ENCODE measurements at regions not wholly inside any gene's neighbourhood (a gene's known extent, or its start where the extent isn't known, plus 50 kb on each side); places are given as distances from the start of the nearest gene placed in this dataset.
A peak's percentile ranks its signal among the peaks of the same experiment; 100 is the strongest.
"Not testable (repeated sequence)": the region's sequence is repeated elsewhere in the genome, so short reads cannot be mapped to it uniquely, and the experiment has no call there.

DNA sequence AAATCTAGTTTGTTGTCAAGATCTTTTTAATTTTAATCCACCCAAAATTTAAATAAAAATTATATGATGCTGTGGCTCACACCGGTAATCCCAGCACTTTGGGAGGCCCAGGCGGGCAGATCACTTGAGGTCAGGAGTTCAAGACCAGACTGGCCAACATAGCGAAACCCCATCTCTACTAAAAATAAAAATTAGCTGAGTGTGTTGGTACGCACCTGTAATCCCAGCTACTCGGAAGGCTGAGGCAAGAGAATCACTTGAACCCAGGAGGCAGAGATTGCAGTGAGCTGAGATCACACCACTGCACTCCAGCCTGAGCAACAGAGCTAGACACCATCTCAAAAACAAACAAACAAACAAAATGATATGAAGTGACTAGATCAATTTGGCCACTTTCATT is 253.0 kb upstream of the MGMT start:
- H3K27ac Mint-ChIP-seq; H3K4me1 ChIP-seq (ENCODE audit: control insufficient read depth in 2 of 2, insufficient read depth in 2 of 2, low read length in 2 of 2); POLR2A ChIA-PET; H3K4me1 Mint-ChIP-seq; H3K27ac ChIP-seq (ENCODE audit: low read depth, low read length); intact Hi-C loops (cut with micrococcal nuclease); DNase-seq; H3K36me3 ChIP-seq (ENCODE audit: control insufficient read depth in 2 of 3, insufficient read depth in 3 of 3, low read length in 3 of 3); ATAC-seq; H3K36me3 Mint-ChIP-seq; H3K4me3 Mint-ChIP-seq; CTCF ChIA-PET; H3K9me3 ChIP-seq (ENCODE audit: control insufficient read depth in 2 of 3, low read length in 3 of 3); H3K4me3 ChIP-seq (ENCODE audit: low read length); H3K27me3 ChIP-seq (ENCODE audit: control insufficient read depth in 2 of 2, insufficient read depth in 2 of 2, low read length in 2 of 2): not testable (repeated sequence)
- H3K9me3 Mint-ChIP-seq: peaks cover 0 to 10% (median 2%) of the 10 kb centered on the region in 11 donors
- H3K27me3 Mint-ChIP-seq: peaks cover 0 to 16% (median 10%) of the 10 kb centered on the region in 5 donors

DNA sequence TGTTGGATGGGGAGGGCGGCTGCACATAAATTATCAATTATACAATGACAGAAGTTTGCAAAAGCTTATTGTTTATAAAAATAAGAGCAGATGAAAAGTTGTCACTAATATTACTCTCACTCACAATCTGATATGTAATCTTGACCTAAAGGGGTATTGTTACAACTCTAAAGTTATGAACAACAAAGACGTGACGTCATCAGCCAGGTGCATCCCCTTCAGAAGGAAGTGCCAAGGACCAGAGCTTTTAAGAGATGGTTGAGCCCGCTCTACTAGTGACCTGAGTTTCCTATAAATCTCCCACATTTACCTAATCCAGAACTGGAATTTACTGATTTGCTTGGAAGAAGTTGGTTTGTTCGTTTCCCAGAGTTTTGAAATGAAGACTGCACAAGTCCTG is 247.7 kb upstream of the MGMT start:
- H3K9me3 ChIP-seq (ENCODE audit: control insufficient read depth in 2 of 3, low read length in 3 of 3): no peaks in the 10 kb centered on the region
- ChIA-PET CTCF (interaction anchor here (1.0 kb wide), 1 partner anchor 188 kb away, joined by 3 read pairs; no protein-coding TSS in a partner anchor), POLR2A (no interaction called here)
- peaks cover 0 to 7% (median 0%) of the 10 kb centered on the region in 5 donors for H3K27me3 Mint-ChIP-seq
- DNase-seq (no peak), ATAC-seq (no peak)
- H3K27ac Mint-ChIP-seq: no peak overlapping the region
- no peaks in the 10 kb centered on the region for H3K36me3 ChIP-seq (ENCODE audit: control insufficient read depth in 2 of 3, insufficient read depth in 3 of 3, low read length in 3 of 3)
- intact Hi-C loops (cut with micrococcal nuclease): no loop called here
- no peak overlapping the region for H3K4me3 ChIP-seq (ENCODE audit: low read length)
- peaks cover 0 to 1% (median 0%) of the 10 kb centered on the region in 7 donors for H3K4me1 Mint-ChIP-seq
- H3K4me3 Mint-ChIP-seq: no peak overlapping the region
- peaks cover 0 to 4% (median 0%) of the 10 kb centered on the region in 5 donors for H3K36me3 Mint-ChIP-seq
- no peak overlapping the region for H3K27ac ChIP-seq (ENCODE audit: low read depth, low read length)
- H3K4me1 ChIP-seq (ENCODE audit: control insufficient read depth in 2 of 2, insufficient read depth in 2 of 2, low read length in 2 of 2): no peaks in the 10 kb centered on the region
- H3K9me3 Mint-ChIP-seq: peaks cover 0 to 10% (median 4%) of the 10 kb centered on the region in 11 donors
- no peaks in the 10 kb centered on the region for H3K27me3 ChIP-seq (ENCODE audit: control insufficient read depth in 2 of 2, insufficient read depth in 2 of 2, low read length in 2 of 2)

DNA sequence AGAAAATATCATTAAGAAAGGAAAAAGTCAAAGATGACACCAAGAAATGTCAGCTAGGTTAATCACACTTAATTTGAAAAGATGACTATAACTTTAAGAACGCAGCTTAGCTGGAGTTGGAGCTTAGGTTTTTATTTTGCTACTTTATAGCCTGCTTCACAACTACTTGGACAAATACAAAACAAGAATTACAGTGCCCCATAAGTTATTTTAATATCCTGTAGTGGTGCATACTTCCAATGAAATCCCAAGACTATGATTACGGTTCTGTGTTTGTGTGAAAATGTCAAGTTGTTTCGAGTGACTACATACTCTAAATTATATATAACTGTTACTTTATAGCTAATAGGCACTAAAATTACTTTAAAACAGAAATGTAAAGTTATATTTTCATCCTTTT is 244.6 kb upstream of the MGMT start:
- intact Hi-C loops (cut with micrococcal nuclease): no loop called here
- no peaks in the 10 kb centered on the region for H3K36me3 Mint-ChIP-seq
- H3K4me1 ChIP-seq (ENCODE audit: control insufficient read depth in 2 of 2, insufficient read depth in 2 of 2, low read length in 2 of 2): no peaks in the 10 kb centered on the region
- H3K9me3 ChIP-seq (ENCODE audit: control insufficient read depth in 2 of 3, low read length in 3 of 3): no peaks in the 10 kb centered on the region
- POLR2A ChIA-PET: no interaction called here
- H3K27ac ChIP-seq (ENCODE audit: low read depth, low read length): no peak overlapping the region
- no peaks in the 10 kb centered on the region for H3K27me3 ChIP-seq (ENCODE audit: control insufficient read depth in 2 of 2, insufficient read depth in 2 of 2, low read length in 2 of 2)
- DNase-seq: no peak
- H3K4me3 ChIP-seq (ENCODE audit: low read length): no peak overlapping the region
- no peak for ATAC-seq
- CTCF ChIA-PET: interaction anchor here (1.1 kb wide), 1 partner anchor 35 kb away, joined by 3 read pairs; no protein-coding TSS in a partner anchor
- peaks cover 0 to 9% (median 0%) of the 10 kb centered on the region in 11 donors for H3K9me3 Mint-ChIP-seq
- H3K27me3 Mint-ChIP-seq: no peaks in the 10 kb centered on the region
- H3K27ac Mint-ChIP-seq: no peak overlapping the region
- no peak overlapping the region for H3K4me3 Mint-ChIP-seq
- H3K4me1 Mint-ChIP-seq: no peaks in the 10 kb centered on the region
- H3K36me3 ChIP-seq (ENCODE audit: control insufficient read depth in 2 of 3, insufficient read depth in 3 of 3, low read length in 3 of 3): no peaks in the 10 kb centered on the region

DNA sequence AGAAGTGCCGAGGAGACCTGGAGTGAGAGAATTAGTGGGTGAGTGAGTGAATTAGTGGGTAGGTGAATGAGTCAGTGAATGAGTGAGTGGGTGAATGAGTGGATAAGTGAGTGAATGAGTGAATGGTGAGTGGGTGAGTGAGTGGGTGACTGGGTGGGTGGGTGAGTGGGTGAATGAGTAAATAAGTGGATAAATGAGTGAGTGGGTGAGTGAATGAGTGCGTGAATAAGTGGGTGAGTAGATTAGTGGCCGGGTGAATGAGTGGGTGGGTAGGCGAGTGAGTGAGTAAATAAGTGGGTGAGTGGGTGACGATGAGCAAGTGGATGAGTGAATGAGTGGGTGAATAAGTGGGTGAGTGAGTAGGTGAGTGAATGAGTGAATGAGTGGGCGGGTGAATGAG is 243.7 kb upstream of the MGMT start:
- Mint-ChIP-seq H3K27me3 (no peaks in the 10 kb centered on the region), H3K4me1 (no peaks in the 10 kb centered on the region), H3K4me3 (no peak overlapping the region), H3K27ac (no peak overlapping the region), H3K9me3 (peaks cover 0 to 9% (median 0%) of the 10 kb centered on the region in 11 donors), H3K36me3 (no peaks in the 10 kb centered on the region)
- Histone ChIP-seq H3K4me1 (ENCODE audit: control insufficient read depth in 2 of 2, insufficient read depth in 2 of 2, low read length in 2 of 2) (no peaks in the 10 kb centered on the region), H3K4me3 (ENCODE audit: low read length) (no peak overlapping the region), H3K36me3 (ENCODE audit: control insufficient read depth in 2 of 3, insufficient read depth in 3 of 3, low read length in 3 of 3) (no peaks in the 10 kb centered on the region), H3K9me3 (ENCODE audit: control insufficient read depth in 2 of 3, low read length in 3 of 3) (no peaks in the 10 kb centered on the region), H3K27ac (ENCODE audit: low read depth, low read length) (no peak overlapping the region), H3K27me3 (ENCODE audit: control insufficient read depth in 2 of 2, insufficient read depth in 2 of 2, low read length in 2 of 2) (no peaks in the 10 kb centered on the region)
- DNase-seq: no peak
- intact Hi-C loops (cut with micrococcal nuclease): no loop called here
- no peak for ATAC-seq
- POLR2A ChIA-PET: no interaction called here
- CTCF ChIA-PET: no interaction called here

DNA sequence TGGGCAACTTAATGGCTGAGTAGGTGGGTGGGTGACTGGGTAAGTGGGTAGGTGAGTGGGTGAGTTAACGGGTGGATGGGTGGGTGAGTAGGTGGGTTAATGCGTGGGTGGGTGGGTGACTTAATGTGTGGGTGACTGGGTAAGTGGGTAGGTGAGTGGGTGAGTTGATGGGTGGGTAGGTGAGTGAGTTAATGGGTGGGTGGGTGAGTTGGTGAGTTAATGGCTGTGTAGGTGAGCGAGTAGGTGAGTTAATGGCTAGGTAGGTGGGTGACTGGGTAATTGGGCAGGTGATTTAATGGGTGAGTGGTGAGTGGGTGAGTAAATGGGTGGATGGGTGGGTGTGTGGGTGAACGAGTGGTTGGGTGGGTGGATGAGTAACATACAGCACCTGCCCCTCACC is 243.0 kb upstream of the MGMT start:
- ChIA-PET POLR2A (no interaction called here), CTCF (no interaction called here)
- Mint-ChIP-seq H3K27me3 (no peaks in the 10 kb centered on the region), H3K4me3 (no peak overlapping the region), H3K36me3 (no peaks in the 10 kb centered on the region), H3K27ac (no peak overlapping the region), H3K9me3 (peaks cover 0 to 9% (median 0%) of the 10 kb centered on the region in 11 donors), H3K4me1 (no peaks in the 10 kb centered on the region)
- ATAC-seq (peak; percentile 32), DNase-seq (no peak)
- Histone ChIP-seq H3K36me3 (ENCODE audit: control insufficient read depth in 2 of 3, insufficient read depth in 3 of 3, low read length in 3 of 3) (no peaks in the 10 kb centered on the region), H3K4me1 (ENCODE audit: control insufficient read depth in 2 of 2, insufficient read depth in 2 of 2, low read length in 2 of 2) (no peaks in the 10 kb centered on the region), H3K27me3 (ENCODE audit: control insufficient read depth in 2 of 2, insufficient read depth in 2 of 2, low read length in 2 of 2) (no peaks in the 10 kb centered on the region), H3K9me3 (ENCODE audit: control insufficient read depth in 2 of 3, low read length in 3 of 3) (no peaks in the 10 kb centered on the region), H3K4me3 (ENCODE audit: low read length) (no peak overlapping the region), H3K27ac (ENCODE audit: low read depth, low read length) (no peak overlapping the region)
- intact Hi-C loops (cut with micrococcal nuclease): no loop called here

DNA sequence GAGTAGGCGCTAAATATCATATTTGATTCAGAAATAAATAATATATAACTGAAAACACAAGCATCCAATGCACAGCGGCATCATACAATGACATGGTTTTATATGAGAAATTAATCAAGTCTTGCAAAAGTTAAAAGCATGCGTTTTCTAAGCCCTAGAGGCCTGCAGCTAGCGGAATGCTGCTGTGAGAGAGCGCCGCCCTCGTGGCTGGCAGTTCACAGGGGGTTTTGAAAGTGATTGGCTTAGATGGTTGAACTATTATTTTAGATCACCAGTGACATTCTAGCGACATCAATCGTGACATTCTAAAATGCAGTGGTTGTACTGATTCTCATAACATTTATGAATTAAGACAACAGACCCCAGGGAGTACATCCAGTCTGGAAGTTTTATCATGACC is 235.2 kb upstream of the MGMT start:
- Histone ChIP-seq H3K27me3 (ENCODE audit: control insufficient read depth in 2 of 2, insufficient read depth in 2 of 2, low read length in 2 of 2) (no peaks in the 10 kb centered on the region), H3K4me1 (ENCODE audit: control insufficient read depth in 2 of 2, insufficient read depth in 2 of 2, low read length in 2 of 2) (no peaks in the 10 kb centered on the region), H3K4me3 (ENCODE audit: low read length) (no peak overlapping the region), H3K36me3 (ENCODE audit: control insufficient read depth in 2 of 3, insufficient read depth in 3 of 3, low read length in 3 of 3) (no peaks in the 10 kb centered on the region), H3K27ac (ENCODE audit: low read depth, low read length) (no peak overlapping the region), H3K9me3 (ENCODE audit: control insufficient read depth in 2 of 3, low read length in 3 of 3) (no peaks in the 10 kb centered on the region)
- Mint-ChIP-seq H3K4me3 (no peak overlapping the region), H3K27ac (no peak overlapping the region), H3K4me1 (no peaks in the 10 kb centered on the region), H3K9me3 (no peaks in the 10 kb centered on the region), H3K36me3 (no peaks in the 10 kb centered on the region), H3K27me3 (peaks cover 0 to 4% (median 0%) of the 10 kb centered on the region in 5 donors)
- ATAC-seq (no peak), DNase-seq (no peak)
- ChIA-PET CTCF (no interaction called here), POLR2A (no interaction called here)
- intact Hi-C loops (cut with micrococcal nuclease): no loop called here

DNA sequence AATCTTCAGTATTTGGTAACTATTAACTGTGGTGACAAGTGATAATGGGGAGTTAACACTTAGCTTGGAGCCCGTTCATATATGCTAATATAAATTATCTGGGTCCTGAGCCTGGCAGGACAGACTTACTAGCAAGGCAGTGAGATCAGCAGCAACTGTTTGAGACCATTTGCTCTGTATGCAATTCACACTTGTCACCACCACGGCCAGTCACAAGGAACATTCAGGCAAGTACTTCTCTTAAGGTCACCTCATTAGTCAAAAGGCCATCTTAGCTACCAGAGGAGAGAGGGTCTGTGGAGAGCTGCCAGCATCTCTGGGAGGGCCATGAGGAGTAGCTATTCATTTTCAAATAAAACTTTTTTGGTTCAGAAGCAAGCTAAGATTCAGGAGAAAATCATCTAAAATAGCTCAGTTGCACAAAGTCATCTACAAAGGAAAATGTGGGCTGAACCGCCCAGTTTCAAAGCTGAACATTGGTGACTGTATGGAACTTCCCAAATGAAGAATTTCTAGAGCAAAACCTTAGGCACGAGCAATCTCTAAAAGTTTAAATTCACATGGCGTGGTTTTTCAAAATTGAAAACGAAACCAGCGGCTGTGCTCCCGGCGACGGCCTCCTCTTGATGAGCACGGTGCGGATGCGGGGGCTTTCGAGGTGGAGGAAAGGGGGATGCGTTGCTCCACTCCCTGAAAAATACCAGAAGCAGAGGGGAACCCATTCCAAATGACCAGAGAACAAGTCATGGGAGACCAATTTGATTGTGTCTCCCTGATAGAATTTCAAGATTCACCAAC is 233.5 kb upstream of the MGMT start:
- Histone ChIP-seq H3K27me3 (ENCODE audit: control insufficient read depth in 2 of 2, insufficient read depth in 2 of 2, low read length in 2 of 2) (no peaks in the 10 kb centered on the region), H3K4me1 (ENCODE audit: control insufficient read depth in 2 of 2, insufficient read depth in 2 of 2, low read length in 2 of 2) (no peaks in the 10 kb centered on the region), H3K9me3 (ENCODE audit: control insufficient read depth in 2 of 3, low read length in 3 of 3) (no peaks in the 10 kb centered on the region), H3K4me3 (ENCODE audit: low read length) (no peak overlapping the region), H3K27ac (ENCODE audit: low read depth, low read length) (no peak overlapping the region), H3K36me3 (ENCODE audit: control insufficient read depth in 2 of 3, insufficient read depth in 3 of 3, low read length in 3 of 3) (no peaks in the 10 kb centered on the region)
- H3K4me3 Mint-ChIP-seq: peak overlapping the region in 1 of 10 donors; percentile 1
- intact Hi-C loops (cut with micrococcal nuclease): no loop called here
- ATAC-seq (no peak), DNase-seq (no peak)
- ChIA-PET POLR2A (no interaction called here), CTCF (interaction anchor here (0.7 kb wide), 1 partner anchor 187 kb away, joined by 3 read pairs; no protein-coding TSS in a partner anchor)
- no peaks in the 10 kb centered on the region for H3K4me1 Mint-ChIP-seq
- peaks cover 0 to 10% (median 0%) of the 10 kb centered on the region in 5 donors for H3K27me3 Mint-ChIP-seq
- no peaks in the 10 kb centered on the region for H3K36me3 Mint-ChIP-seq
- H3K27ac Mint-ChIP-seq: peak overlapping the region in 1 of 9 donors; percentile 25
- no peaks in the 10 kb centered on the region for H3K9me3 Mint-ChIP-seq
